MM.1S (cell line): ENCODE measurements at regions not wholly inside any gene's neighbourhood (a gene's known extent, or its start where the extent isn't known, plus 50 kb on each side); places are given as distances from the start of the nearest gene placed in this dataset.

ENCODE experiments used
- DNase-seq: peaks from one replicate; pipeline ENCODE4 v3.0.0-alpha.2; 2015
- H2AFZ ChIP-seq: fragments of 300-600 bp; sonication (generic); 2 replicates; pipeline ENCODE4 v1.6.0; 2016; ENCODE audit warnings: antibody characterized with exemption, low read length
- H3F3A ChIP-seq: fragments of 300-600 bp; sonication (generic); 2 replicates; pipeline ENCODE4 v1.6.1; 2016; ENCODE audit warnings: mild to moderate bottlenecking, antibody characterized with exemption, low read length, moderate library complexity, mixed read lengths; ENCODE audit not compliant: insufficient read depth
- H3K27ac ChIP-seq: fragments of 300-600 bp; sonication (generic); 2 replicates; pipeline ENCODE4 v1.5.1; 2016; ENCODE audit warnings: mild to moderate bottlenecking, low read length
- H3K27me3 ChIP-seq: fragments of 300-600 bp; sonication (generic); replicated peaks from 2 replicates; pipeline ENCODE4 v1.6.0; 2016; ENCODE audit warnings: low read length; ENCODE audit not compliant: insufficient read depth
- H3K36me3 ChIP-seq: fragments of 300-600 bp; sonication (generic); replicated peaks from 2 replicates; pipeline ENCODE4 v1.6.1; 2016; ENCODE audit warnings: mild to moderate bottlenecking, low read length, mixed read lengths; ENCODE audit not compliant: insufficient read depth
- H3K4me1 ChIP-seq: fragments of 300-600 bp; sonication (generic); 2 replicates; pipeline ENCODE4 v1.6.1; 2016; ENCODE audit warnings: low read length, mixed read lengths
- H3K4me2 ChIP-seq: fragments of 300-600 bp; sonication (generic); 2 replicates; pipeline ENCODE4 v1.6.0; 2016; ENCODE audit warnings: low read depth, low read length
- H3K4me3 ChIP-seq: fragments of 300-600 bp; sonication (generic); 2 replicates; pipeline ENCODE4 v1.5.1; 2016; ENCODE audit warnings: low read length, mixed read lengths
- H3K79me2 ChIP-seq: fragments of 300-600 bp; sonication (generic); 2 replicates; pipeline ENCODE4 v1.6.1; 2016; ENCODE audit warnings: mixed run types, low read length, mixed read lengths
- H3K9ac ChIP-seq: fragments of 300-600 bp; sonication (generic); 2 replicates; pipeline ENCODE4 v1.6.1; 2016; ENCODE audit warnings: low read length, mixed read lengths
- H3K9me2 ChIP-seq: fragments of 300-600 bp; sonication (generic); replicated peaks from 2 replicates; pipeline ENCODE4 v1.6.1; 2016; ENCODE audit warnings: mild to moderate bottlenecking, low read length, mixed read lengths; ENCODE audit not compliant: insufficient read depth
- H3K9me3 ChIP-seq: fragments of 300-600 bp; sonication (generic); replicated peaks from 2 replicates; pipeline ENCODE4 v1.6.1; 2016; ENCODE audit warnings: mild to moderate bottlenecking, low read length, mixed read lengths; ENCODE audit not compliant: insufficient read depth
- H4K20me1 ChIP-seq: fragments of 300-600 bp; sonication (generic); 2 replicates; pipeline ENCODE4 v1.6.1; 2016; ENCODE audit warnings: mild to moderate bottlenecking, low read length, moderate library complexity, mixed read lengths; ENCODE audit not compliant: insufficient read depth
- EZH2 ChIP-seq: fragments of 300-600 bp; sonication (generic); optimal IDR thresholded peaks from 2 replicates; pipeline ENCODE3; 2017; ENCODE audit warnings: low read depth, mild to moderate bottlenecking, antibody characterized with exemption, low read length, mixed read lengths
- EZH2phosphoT487 ChIP-seq: fragments of 300-600 bp; sonication (generic); IDR thresholded peaks from 2 replicates; pipeline ENCODE4 v1.6.1; 2018; ENCODE audit warnings: antibody characterized with exemption, low read length
- TF ChIP-seq, protein P1 (sequence below): fragments of 300-600 bp; sonication (generic); IDR thresholded peaks from 2 replicates; pipeline ENCODE4 v1.5.1; 2016; ENCODE audit warnings: antibody characterized with exemption, low read length, mixed read lengths

DNA sequence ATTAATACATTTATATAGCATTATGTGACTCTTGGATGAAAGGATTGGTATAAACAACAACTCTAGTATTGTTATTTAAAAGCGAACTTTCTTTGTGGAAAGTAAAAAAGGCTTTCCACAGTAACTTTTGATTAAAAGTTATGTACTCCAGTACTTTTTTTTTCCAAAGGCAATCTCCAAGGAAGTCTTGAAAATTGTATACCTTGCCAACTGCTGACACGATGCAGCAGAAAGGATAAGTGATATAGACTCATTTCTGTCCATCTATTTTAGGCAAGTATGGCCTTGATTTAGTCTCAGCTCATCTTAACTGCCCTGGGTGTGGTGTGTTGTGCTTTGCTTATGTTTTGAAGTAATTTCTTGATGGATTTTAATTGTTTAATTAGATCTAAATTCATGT is 79.7 kb downstream of the OTOL1 start:
- no peak overlapping the region for H3K27ac ChIP-seq
- no peaks in the 10 kb centered on the region for H3K9me3 ChIP-seq
- H3K4me2 ChIP-seq: no peak overlapping the region
- H3K4me3 ChIP-seq: no peak overlapping the region
- H3K36me3 ChIP-seq: no peaks in the 10 kb centered on the region
- TF ChIP-seq, protein P1, sequence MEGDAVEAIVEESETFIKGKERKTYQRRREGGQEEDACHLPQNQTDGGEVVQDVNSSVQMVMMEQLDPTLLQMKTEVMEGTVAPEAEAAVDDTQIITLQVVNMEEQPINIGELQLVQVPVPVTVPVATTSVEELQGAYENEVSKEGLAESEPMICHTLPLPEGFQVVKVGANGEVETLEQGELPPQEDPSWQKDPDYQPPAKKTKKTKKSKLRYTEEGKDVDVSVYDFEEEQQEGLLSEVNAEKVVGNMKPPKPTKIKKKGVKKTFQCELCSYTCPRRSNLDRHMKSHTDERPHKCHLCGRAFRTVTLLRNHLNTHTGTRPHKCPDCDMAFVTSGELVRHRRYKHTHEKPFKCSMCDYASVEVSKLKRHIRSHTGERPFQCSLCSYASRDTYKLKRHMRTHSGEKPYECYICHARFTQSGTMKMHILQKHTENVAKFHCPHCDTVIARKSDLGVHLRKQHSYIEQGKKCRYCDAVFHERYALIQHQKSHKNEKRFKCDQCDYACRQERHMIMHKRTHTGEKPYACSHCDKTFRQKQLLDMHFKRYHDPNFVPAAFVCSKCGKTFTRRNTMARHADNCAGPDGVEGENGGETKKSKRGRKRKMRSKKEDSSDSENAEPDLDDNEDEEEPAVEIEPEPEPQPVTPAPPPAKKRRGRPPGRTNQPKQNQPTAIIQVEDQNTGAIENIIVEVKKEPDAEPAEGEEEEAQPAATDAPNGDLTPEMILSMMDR: no peak
- TF ChIP-seq EZH2 (no peak), EZH2phosphoT487 (no peak)
- H3K9ac ChIP-seq: no peak overlapping the region
- no peak for DNase-seq
- H3K4me1 ChIP-seq: no peaks in the 10 kb centered on the region
- H4K20me1 ChIP-seq: no peaks in the 10 kb centered on the region
- H3F3A ChIP-seq: no peaks in the 10 kb centered on the region
- no peak overlapping the region for H2AFZ ChIP-seq
- H3K27me3 ChIP-seq: no peaks in the 10 kb centered on the region
- H3K9me2 ChIP-seq: no peaks in the 10 kb centered on the region
- H3K79me2 ChIP-seq: no peaks in the 10 kb centered on the region

DNA sequence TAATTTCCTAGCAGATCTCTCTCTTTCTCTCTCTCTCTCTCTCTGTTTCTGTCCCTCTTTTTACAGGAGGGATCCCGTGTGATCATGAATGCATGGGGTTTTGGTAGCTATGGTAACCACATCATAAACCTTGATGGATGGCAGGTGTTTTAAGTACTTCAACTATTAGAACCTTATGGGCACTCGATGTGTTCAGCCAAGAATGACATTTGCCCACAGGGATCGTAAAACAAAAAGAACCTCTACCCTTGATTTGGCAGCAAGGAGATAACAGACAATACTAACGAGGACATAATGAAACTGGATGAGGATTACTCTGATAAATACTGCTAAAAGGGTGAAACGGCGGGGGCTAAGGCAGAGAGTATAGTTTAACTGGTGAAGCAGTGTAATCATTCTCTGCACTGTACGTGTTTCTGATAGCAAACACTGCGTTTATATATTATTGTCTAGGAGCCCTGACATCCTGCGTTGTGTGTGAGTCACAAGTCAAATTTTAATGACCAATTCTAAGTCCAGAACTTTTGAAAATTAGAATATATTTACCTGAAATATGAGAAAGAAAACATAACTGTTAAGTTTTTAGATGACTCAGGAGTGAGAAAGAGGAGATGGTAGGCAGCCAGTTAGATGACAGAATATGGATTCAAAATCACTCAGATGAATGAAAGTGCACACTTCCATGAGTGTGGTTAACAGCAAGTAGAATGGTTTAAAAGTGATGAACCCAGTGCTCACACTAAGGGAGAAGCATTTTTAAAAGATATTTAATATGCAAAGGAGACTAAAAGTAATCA is 80.3 kb downstream of the OTOL1 start:
- Histone ChIP-seq H3K9ac (no peak overlapping the region), H3K79me2 (no peaks in the 10 kb centered on the region), H3K9me3 (no peaks in the 10 kb centered on the region), H3K9me2 (no peaks in the 10 kb centered on the region), H2AFZ (no peak overlapping the region), H3K4me1 (no peaks in the 10 kb centered on the region), H3F3A (no peaks in the 10 kb centered on the region), H4K20me1 (no peaks in the 10 kb centered on the region), H3K4me2 (no peak overlapping the region), H3K27me3 (no peaks in the 10 kb centered on the region), H3K27ac (no peak overlapping the region), H3K36me3 (no peaks in the 10 kb centered on the region), H3K4me3 (no peak overlapping the region)
- no peak for DNase-seq
- no peak for TF ChIP-seq EZH2phosphoT487
- TF ChIP-seq, protein P1: no peak
- no peak for TF ChIP-seq EZH2

DNA sequence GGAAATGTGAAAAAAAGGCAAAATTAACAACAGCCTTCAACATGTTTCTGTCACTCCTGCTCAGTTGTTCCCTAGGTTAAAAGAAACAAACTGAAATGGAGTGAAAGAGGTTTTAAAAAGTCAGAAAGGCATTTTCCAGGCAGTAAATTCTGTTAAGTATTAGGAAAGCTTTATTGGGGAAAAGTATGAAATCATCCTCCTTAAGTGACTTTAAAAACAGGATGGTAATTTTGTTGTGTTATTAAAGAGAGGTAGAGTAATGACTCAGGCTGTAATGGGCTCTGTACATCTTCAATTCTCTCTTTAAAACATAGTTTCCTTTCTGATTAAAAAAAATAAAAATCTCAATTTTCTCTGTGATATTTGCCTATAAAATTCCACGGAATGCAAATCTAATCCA is 81.1 kb downstream of the OTOL1 start:
- Histone ChIP-seq H3K9me2 (no peaks in the 10 kb centered on the region), H3K79me2 (no peaks in the 10 kb centered on the region), H3K27ac (no peak overlapping the region), H3K9me3 (no peaks in the 10 kb centered on the region), H3F3A (no peaks in the 10 kb centered on the region), H3K27me3 (no peaks in the 10 kb centered on the region), H3K4me2 (no peak overlapping the region), H3K9ac (no peak overlapping the region), H2AFZ (no peak overlapping the region), H3K4me3 (no peak overlapping the region), H3K36me3 (no peaks in the 10 kb centered on the region), H4K20me1 (no peaks in the 10 kb centered on the region), H3K4me1 (no peaks in the 10 kb centered on the region)
- TF ChIP-seq EZH2phosphoT487 (no peak), EZH2 (no peak)
- TF ChIP-seq, protein P1: no peak
- DNase-seq: no peak
